GM18519 (cell line): ENCODE measurements at regions not wholly inside any gene's neighbourhood (a gene's known extent, or its start where the extent isn't known, plus 50 kb on each side); places are given as distances from the start of the nearest gene placed in this dataset.

Source experiments
- ATAC-seq: cut with Tn5 transposase; IDR thresholded peaks from one replicate; pipeline ENCODE4 v1.9.1; 2021; ENCODE audit warnings: mild to moderate bottlenecking, moderate library complexity; ENCODE audit not compliant: unreplicated experiment, low FRiP score

DNA sequence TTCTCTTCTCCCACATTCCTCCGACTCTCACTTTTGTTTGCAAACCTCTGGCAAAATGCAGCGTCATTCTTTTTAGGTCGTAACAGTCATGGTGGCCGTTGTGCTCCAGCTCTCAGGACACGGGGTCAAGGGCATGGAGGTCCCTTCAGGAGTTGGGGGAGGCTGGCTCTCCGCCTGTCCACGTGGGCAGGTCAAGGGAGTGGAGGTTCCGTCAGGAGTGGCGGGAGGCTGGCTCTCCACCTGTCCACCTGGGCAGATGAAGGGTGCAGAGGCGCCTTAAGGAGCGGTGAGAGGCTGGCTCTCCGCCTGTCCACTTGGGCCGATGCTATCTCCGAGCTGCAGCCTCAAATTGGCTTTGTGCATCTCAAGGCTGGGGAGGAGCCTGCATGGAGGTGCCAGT, 98.0 kb downstream of the ERMARD start:
- no peak for ATAC-seq

DNA sequence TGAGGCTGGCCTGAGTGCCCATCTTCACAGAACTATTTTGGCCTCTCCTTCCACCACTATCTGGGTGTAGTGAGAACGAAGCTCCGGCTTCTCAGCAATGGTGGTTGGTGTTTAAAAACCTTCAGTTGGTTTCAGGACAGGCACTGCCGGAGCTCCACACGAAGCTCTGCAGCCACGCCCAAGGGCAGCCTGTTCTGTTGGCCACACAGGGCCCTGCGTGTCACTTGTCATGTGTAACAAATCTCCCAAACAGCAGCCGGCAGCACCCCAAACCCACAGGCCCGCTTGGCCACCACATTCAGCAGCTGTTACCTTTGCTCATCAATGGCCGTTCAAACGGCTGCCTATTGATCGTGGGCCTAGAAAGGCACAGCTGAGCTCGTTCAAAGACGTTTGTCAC, 97.5 kb downstream of the ERMARD start:
- ATAC-seq, result no peak

DNA sequence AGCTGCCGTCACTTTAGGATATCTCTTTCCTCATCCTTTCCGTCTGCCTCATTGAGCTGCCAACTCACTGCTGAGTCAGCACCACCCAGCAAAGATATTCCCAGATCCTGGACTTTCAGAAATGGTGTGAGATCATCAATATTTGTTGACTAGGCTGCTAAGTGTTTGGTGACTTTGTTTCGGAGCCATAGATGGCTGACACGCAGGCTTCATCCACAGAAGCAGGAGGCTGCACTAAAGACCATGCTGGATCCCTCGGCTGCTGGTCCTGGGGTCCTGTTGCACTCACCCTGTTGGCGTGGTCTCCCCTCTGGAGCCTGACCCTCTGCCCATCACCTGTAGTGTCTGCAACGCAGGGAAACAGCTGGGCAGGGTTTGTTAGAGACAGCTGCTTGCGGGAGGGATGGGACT, 96.5 kb downstream of the ERMARD start:
- no peak for ATAC-seq

- ATAC-seq, result no peak
These were observed 95.8 kb downstream of the ERMARD start for GRCh38 chr6:169847141-169847674.

- ATAC-seq, result no peak
These were observed 95.0 kb downstream of the ERMARD start for GRCh38 chr6:169846286-169847056.

DNA sequence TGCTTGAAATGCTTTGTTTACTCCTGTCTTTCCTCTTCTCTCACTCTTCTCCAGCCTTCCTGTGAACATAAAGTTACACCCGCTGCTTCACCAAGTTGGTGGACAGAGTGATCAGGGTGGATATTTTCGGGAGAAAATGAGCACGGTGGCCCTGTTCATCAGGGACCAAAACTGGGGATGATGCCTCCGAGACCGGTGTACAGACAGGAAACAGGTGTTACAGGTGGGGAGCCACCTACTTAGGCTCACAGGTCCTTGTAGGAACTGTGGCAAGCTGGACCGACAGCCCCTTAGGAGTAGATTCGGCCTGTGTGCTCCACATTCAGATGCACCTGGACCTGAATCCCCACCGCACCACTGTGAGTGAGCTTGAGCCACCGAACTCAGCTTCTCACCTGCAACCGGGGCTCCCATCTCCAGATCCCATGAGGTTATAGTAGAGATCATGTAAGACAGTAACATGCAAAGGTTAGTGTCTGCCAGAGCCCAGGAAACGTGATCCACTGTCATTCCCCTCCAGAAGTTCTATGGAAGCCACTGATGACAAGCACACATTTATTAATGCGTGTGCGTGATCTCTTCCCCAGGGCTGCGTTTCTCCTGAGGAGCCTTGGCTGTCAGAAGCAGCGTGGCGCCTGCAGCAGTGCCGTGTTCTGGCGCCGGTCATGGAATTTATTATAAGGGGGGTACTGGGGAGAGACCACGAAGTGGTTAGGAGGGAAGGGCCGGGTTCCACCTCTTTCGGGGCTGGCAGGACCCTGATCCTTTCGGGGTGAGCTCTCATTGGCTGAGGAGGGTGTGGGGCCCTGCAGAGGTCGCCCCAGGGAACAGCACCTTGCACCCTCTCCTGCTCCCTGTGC, 94.2 kb downstream of the ERMARD start:
- no peak for ATAC-seq

DNA sequence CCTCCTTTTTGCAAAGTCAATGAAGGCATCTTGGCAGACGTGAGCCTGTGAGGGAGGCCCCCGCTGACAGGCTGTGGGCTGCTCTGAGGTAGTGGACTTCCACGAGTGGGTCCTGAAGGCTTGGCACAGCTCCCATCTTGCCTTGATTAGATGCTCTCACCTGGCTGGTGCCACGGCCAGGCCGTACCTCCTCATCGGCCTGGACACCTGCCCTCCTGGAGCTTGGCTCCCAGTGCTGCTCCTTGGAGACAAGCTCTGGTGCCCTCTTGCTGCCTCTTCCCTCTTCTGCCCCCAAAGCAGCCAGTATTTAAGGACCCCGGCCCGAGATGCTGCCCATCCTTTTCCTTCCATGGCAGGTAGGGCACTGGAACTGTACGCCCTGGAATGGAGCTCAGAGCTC, 93.5 kb downstream of the ERMARD start:
- ATAC-seq, result no peak

DNA sequence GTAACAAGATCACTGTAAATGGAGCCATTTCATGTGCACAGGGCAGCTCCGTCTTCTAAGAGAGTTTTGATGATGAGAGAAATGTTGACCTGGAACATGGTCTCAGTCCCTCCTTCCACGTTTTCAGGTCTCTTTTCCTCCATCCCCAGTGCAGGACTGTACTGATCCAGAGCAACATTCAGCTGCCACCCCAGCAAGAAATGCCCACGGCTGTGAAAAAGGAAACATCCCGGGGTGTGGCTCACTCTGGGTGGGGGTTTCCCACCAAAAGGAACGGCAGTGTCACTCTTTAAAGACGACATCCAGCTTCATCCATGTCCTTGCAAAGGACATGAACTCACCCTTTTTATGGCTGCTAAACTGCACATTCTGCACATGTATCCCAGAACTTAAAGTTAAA, 92.6 kb downstream of the ERMARD start:
- no peak for ATAC-seq

DNA sequence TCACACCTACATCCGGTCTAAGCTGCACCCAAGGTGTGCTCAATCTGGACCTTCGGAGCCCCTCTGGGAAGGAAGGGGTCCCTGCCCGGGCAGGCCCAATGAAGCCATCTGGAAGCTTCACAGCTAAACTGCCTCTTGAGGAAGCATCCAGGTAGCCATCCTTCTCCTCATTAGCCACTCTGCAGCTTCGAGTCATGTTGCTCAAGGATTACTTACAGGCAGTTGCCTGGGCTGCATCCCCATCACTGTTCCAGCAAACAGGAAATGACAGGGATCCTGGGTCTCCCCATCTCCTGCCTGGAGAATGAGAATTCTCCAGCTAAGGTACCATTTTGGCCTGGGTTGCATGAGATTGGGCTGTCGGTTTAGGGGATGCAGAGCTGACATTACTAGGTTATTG, 91.7 kb downstream of the ERMARD start:
- ATAC-seq, result no peak

- ATAC-seq, result no peak
These were observed 90.6 kb downstream of the ERMARD start for GRCh38 chr6:169841907-169842606.

DNA sequence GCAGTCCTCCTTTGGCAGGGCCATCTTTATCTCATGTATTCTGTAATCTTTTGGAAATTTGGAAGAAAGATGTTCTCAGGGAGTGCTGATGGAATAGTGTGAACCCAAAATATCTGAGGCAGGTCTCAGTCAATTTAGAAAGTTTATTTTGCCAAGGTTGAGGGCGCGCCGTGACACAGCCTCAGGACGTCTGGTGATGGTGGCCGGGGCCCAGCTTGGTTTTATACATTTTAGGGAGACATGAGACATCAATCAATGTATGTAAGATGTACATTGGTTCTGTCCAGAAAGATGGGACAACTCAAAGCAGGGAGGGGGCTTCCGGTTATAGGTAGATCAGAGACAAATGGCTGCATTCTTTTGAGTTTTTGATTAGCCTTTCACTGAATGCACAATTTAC, 89.8 kb downstream of the ERMARD start:
- ATAC-seq, result no peak

DNA sequence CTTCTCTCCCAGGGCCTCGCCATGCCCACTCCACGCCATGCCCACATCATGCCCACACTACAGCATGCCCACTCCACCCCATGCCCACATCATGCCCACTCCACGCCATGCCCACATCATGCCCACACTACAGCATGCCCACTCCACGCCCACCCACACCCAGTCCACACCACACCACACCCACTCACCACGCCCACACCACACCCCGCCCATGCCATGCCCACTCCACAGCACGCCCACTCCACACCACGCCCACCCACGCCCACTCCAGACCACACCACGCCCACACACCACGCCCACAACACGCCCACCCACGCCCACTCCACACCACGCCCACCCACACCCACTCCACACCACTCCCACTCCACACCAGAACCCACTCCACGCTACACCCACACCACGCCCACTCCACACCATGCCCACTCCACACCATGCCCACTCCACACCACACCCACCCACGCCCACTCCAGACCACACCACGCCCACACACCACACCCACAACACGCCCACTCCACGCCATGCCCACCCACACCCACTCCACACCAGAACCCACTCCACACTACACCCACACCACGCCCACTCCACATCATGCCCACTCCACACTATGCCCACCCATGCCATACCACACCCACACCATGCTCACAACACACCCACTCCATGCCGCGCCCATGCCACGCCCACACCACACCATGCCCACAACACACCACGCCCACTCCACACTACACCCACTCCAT, 88.6 kb downstream of the ERMARD start:
- ATAC-seq, result no peak

DNA sequence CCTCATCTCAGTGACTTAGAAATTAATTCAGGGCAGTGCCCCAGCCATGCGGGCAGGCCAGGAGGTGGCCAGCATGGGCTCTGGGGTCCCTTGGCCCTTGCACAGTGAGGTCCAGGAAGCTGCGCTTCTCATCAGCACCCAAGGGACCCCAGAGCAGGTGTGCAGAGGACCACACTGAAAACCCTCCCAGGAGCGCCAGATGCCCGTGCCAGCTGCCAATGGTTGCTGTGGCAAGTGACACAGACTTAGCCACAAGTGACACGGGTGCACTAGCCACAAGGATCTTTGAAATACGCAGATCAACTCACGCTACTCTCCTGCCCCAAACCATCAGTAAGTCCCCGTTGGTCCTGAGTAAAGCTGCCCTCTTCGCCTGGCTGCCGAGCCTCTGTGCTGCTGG, 88.1 kb downstream of the ERMARD start:
- no peak for ATAC-seq

DNA sequence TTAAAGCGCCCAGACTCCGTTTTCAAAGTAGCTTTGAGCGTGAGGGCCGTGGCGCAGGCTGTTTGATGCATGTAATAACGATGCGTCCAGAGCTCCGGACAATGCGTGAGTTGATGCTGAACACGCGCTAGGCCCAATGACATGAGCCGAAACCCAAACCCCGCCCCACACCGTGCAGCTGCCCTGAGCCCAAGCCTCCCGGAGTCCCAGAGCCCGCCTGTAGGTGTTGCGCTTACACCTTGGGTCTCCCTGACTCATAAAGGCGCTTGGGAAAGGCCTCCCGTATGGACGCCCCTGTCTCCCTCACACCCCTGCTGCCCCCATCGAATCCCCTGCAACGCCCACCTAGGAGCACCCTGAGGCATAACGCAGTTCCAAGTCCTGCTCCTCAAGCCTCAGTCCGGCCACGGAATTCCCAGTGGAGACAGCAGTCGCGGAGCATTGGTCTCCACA, 87.6 kb downstream of the ERMARD start:
- ATAC-seq, result no peak

- ATAC-seq, result no peak
These were observed 87.1 kb downstream of the ERMARD start for GRCh38 chr6:169838346-169839028.

DNA sequence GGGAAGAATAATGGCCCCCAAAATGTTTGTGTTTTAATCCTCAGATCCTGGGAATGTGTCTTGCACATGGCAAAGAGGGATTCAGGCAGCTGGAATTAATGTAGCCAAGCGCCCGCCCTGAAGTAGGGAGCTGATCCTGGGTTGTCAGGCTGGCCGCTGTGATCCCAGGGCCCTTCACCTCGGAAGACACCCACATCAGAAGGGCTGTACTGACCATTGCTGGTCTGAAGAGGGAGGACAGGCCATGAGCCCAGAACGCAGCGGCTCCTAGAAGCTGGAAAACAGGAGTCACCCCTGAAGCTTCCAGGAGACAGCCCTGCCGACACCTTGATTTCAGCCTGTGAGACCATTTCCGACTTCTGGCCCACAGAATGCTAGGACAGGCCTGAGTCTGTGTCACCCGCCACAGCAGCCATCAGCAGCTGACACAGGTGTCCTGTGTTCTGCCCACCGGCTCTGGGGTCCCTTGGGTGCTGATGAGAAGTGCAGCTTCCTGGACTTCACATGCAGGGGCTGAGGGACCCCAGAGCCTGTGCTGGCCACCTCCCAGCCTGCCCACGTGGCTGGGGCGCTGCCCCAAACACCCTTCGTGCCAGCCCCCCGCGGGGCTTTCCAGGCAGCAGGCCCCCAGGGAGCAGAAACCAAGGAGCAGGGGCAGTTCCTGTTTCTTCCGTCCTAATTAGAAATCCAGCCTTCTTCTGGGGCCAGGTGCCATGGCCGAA, 86.3 kb downstream of the ERMARD start:
- ATAC-seq, result no peak

GRCh38 chr6:169833258-169833794, 81.9 kb downstream of the ERMARD start:
- ATAC-seq, result no peak

- no peak for ATAC-seq
These were observed 81.0 kb downstream of the ERMARD start for GRCh38 chr6:169832247-169832948.
